ENCODE measurements at regions not wholly inside any gene's neighbourhood (a gene's known extent, or its start where the extent isn't known, plus 50 kb on each side); places are given as distances from the start of the nearest gene placed in this dataset.
A peak's percentile ranks its signal among the peaks of the same experiment; 100 is the strongest.

DNA sequence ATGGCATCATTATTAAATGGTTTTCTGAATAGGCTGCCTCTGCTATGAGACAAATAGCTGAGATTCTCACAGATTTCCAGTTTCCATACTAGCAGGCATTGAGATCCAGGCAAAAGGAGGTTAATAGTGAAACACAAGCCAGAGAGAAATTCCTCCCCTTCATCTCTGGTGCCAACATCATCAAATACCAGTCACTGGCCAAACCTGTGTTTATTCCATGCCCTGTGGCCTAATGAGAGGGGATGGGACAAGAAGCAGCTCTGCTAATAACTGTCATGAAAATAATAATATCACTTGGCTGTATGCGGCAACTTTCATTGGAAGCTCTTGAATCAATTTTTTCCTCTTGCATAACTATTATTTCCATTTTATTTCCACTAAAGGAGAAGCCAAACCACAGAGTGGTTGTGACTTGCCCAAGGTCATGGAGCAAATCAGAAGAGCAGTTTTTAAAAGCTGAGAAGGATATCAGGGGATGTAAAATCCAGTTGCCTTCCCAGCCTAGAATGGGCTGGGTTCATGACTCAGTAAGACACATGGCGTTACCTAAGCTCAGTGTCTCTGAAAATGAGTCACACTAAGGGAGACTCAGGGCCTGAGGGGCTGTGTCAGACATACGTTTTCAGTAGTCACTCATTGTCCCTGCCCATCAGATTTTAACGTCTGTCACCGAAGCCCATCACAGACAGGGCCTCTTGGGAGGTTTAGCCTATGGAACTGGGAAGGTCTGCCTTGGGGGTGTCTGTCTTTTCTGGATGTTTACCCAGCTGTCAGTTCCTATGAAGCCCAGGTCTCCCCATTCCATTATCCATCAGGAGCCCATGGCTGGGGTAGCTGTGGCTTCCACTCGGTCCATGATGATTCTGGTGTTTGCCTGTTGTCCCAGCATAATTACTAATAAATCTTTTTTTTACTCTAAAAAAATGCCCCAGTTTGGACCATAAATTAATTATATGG is 208.8 kb upstream of the EEA1 start:
- Histone ChIP-seq H3K4me1 (peaks cover 0 to 15% (median 0%) of the 10 kb centered on the region in 4 donors), H3K4me3 (no peak overlapping the region), H3K9me3 (no peaks in the 10 kb centered on the region), H3K27me3 (no peaks in the 10 kb centered on the region), H3K36me3 (no peaks in the 10 kb centered on the region), H3K27ac (peak overlapping the region in 2 of 4 donors; percentile 8 to 51)
- no peak for DNase-seq (ENCODE audit: low spot score in 2 of 2)
- WGBS, 2 donors = 81 to 88% methylated on average over 6 of the region's 6 CpGs
- TF ChIP-seq EP300 (IDR thresholded peaks at IDR 0.05) (peak in 1 of 2 donors; percentile 66), POLR2A (IDR thresholded peaks at IDR 0.05) (no peak), CTCF (IDR thresholded peaks at IDR 0.05) (no peak)

DNA sequence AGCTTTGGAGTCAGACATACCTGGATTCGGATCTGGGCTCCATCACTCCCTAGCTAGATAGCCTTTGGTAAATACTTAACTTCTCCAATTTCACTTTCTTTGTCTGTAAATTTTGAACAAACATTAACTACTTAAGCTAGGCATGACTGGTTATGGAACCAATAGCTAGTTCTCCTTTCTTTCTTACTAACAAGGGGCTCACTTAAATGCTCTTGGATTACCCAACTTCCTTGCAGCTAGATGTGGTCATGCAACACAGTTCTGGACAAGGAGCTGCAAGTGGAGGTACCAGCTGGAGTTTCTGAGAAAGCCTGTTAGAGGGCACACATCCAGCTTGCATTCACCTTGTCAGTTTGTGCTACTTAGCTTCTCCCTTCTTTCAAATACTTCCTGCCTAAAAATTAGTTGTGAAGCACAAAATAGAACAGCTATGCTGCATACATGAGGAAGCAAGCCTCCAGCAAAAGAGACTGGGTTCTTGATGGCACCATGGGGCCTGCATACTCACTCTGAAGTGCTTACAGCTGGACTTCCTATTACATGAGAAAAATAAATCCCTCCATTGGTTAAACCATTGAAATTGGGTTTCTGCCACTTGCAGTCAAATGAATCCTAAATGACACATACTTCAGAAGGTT is 210.1 kb upstream of the EEA1 start:
- no peak overlapping the region for H3K27ac ChIP-seq
- DNase-seq (ENCODE audit: low spot score in 2 of 2) = no peak
- no peaks in the 10 kb centered on the region for H3K36me3 ChIP-seq
- H3K9me3 ChIP-seq = no peaks in the 10 kb centered on the region
- no peaks in the 10 kb centered on the region for H3K27me3 ChIP-seq
- no peak overlapping the region for H3K4me3 ChIP-seq
- no peak for TF ChIP-seq CTCF (IDR thresholded peaks at IDR 0.05)
- TF ChIP-seq POLR2A (IDR thresholded peaks at IDR 0.05) = no peak
- no peak for TF ChIP-seq EP300 (IDR thresholded peaks at IDR 0.05)
- WGBS, 2 donors = 94 to 95% methylated on average over 1 of the region's 1 CpG
- H3K4me1 ChIP-seq = peaks cover 0 to 15% (median 0%) of the 10 kb centered on the region in 4 donors

DNA sequence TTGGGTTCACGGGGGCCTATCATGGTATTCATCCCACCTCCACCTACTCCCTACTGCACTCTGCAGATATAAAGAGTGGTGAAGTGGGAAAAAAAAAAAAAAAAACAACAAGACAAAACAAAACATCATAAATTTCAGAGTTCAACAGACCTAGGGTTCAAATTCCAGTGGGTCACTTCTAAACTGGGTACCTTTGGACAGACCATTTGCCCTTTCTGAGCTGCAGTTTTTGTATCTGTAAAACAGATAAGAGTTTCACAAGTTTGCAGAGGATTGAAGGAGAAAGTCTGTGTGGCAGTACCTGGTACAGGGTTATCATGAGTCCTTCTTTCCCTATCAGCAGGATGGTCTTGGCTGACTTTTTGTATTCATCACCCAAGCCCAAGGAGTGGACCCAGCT is 211.2 kb upstream of the EEA1 start:
- WGBS, 2 donors = 81 to 100% methylated on average over 1 of the region's 1 CpG
- H3K27ac ChIP-seq = no peak overlapping the region

GRCh38 chr12:93140801-93141200 is 211.7 kb upstream of the EEA1 start:
- TF ChIP-seq EP300 (IDR thresholded peaks at IDR 0.05) (no peak), CTCF (IDR thresholded peaks at IDR 0.05) (no peak), POLR2A (IDR thresholded peaks at IDR 0.05) (no peak)
- DNase-seq (ENCODE audit: low spot score in 2 of 2) = no peak
- H3K27me3 ChIP-seq = no peaks in the 10 kb centered on the region
- H3K9me3 ChIP-seq = no peaks in the 10 kb centered on the region
- H3K4me3 ChIP-seq = no peak overlapping the region
- no peak overlapping the region for H3K27ac ChIP-seq
- H3K4me1 ChIP-seq = peaks cover 0 to 11% (median 0%) of the 10 kb centered on the region in 4 donors
- no peaks in the 10 kb centered on the region for H3K36me3 ChIP-seq
- 98 to 100% methylated on average over 6 of the region's 6 CpGs for WGBS, 2 donors

More for the DNA sequence above, 211.2 kb upstream of the EEA1 start:
- TF ChIP-seq CTCF (IDR thresholded peaks at IDR 0.05) = no peak
- TF ChIP-seq POLR2A (IDR thresholded peaks at IDR 0.05) = no peak
- TF ChIP-seq EP300 (IDR thresholded peaks at IDR 0.05) = no peak
- H3K4me1 ChIP-seq = peaks cover 0 to 14% (median 0%) of the 10 kb centered on the region in 4 donors
- H3K36me3 ChIP-seq = no peaks in the 10 kb centered on the region
- H3K4me3 ChIP-seq = no peak overlapping the region
- H3K9me3 ChIP-seq = no peaks in the 10 kb centered on the region
- no peak for DNase-seq (ENCODE audit: low spot score in 2 of 2)
- no peaks in the 10 kb centered on the region for H3K27me3 ChIP-seq

GRCh38 chr12:93142881-93143280 is 213.8 kb upstream of the EEA1 start:
- Histone ChIP-seq H3K27me3 (no peaks in the 10 kb centered on the region), H3K27ac (no peak overlapping the region), H3K36me3 (no peaks in the 10 kb centered on the region), H3K9me3 (no peaks in the 10 kb centered on the region), H3K4me1 (peaks cover 0 to 6% (median 0%) of the 10 kb centered on the region in 4 donors), H3K4me3 (no peak overlapping the region)
- TF ChIP-seq EP300 (IDR thresholded peaks at IDR 0.05) = no peak
- TF ChIP-seq POLR2A (IDR thresholded peaks at IDR 0.05) = no peak
- no peak for TF ChIP-seq CTCF (IDR thresholded peaks at IDR 0.05)
- no peak for DNase-seq (ENCODE audit: low spot score in 2 of 2)
- 97 to 98% methylated on average over 3 of the region's 3 CpGs for WGBS, 2 donors

Data from tibial nerve (tissue), 4 donors.